ENCODE measurements at regions not wholly inside any gene's neighbourhood (a gene's known extent, or its start where the extent isn't known, plus 50 kb on each side); places are given as distances from the start of the nearest gene placed in this dataset.

DNA sequence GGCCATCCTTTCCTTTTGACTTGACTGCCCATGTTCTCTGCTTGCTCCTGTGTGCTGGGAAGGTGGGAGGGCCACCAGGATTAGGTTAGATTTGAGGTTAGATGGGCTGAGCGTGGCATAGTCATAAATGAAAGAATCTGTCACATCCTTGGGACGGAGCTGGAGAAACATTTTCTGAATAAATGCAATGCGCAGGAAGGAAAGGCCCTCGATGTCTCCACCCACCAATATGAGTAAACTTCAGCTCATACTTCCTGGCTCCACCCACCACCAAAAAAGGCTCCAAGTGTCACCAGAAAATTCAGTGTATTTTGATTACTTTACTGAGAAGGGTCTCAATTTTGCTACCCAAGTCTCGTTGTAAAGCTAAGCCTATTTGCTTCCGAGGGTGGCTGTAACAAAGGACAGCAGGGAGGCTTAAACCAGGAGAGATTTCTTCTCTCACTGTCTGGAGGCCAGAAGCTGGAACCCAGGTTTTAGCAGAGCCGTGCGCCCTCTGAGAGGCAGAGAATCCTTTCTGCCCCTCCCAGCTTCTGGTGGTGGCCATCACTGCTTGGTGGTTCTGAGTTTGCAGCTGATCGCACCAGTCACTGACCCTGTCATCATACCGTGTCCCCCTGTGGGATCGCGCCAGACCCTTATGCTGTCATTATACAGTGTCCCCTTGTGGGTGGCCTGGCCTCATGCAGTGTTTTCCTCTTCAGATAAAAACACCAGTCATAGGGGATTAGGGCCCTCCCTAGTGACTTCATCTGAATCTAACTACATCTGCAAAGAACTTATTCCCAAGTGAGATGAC, 137.8 kb downstream of the TTLL2 start:
- TF ChIP-seq, protein P1, sequence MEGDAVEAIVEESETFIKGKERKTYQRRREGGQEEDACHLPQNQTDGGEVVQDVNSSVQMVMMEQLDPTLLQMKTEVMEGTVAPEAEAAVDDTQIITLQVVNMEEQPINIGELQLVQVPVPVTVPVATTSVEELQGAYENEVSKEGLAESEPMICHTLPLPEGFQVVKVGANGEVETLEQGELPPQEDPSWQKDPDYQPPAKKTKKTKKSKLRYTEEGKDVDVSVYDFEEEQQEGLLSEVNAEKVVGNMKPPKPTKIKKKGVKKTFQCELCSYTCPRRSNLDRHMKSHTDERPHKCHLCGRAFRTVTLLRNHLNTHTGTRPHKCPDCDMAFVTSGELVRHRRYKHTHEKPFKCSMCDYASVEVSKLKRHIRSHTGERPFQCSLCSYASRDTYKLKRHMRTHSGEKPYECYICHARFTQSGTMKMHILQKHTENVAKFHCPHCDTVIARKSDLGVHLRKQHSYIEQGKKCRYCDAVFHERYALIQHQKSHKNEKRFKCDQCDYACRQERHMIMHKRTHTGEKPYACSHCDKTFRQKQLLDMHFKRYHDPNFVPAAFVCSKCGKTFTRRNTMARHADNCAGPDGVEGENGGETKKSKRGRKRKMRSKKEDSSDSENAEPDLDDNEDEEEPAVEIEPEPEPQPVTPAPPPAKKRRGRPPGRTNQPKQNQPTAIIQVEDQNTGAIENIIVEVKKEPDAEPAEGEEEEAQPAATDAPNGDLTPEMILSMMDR (IDR thresholded peaks at IDR 0.05 in 2 of 3, conservative IDR thresholded peaks at IDR 0.05 in 1 of 3; ENCODE audit: borderline replicate concordance in 1 of 3, insufficient read depth in 1 of 3, low read depth in 2 of 3, low read length in 2 of 3): no peak
- TF ChIP-seq SRF (IDR thresholded peaks at IDR 0.05; ENCODE audit: low read depth) (no peak), POLR2A (IDR thresholded peaks at IDR 0.05; ENCODE audit: borderline replicate concordance, extremely low read depth, insufficient read depth, insufficient read length) (no peak), POLR2AphosphoS5 (IDR thresholded peaks at IDR 0.05; ENCODE audit: low read depth, low read length) (no peak), YY1 (IDR thresholded peaks at IDR 0.05; ENCODE audit: extremely low read depth, insufficient replicate concordance, low read depth, low read length) (no peak), EZH2 (IDR thresholded peaks at IDR 0.05) (no peak), CBX3 (IDR thresholded peaks at IDR 0.05; ENCODE audit: low read depth) (no peak), REST (IDR thresholded peaks at IDR 0.05; ENCODE audit: low read depth) (no peak), ZFX (IDR thresholded peaks at IDR 0.05) (no peak)
- TF ChIP-seq, protein P2, sequence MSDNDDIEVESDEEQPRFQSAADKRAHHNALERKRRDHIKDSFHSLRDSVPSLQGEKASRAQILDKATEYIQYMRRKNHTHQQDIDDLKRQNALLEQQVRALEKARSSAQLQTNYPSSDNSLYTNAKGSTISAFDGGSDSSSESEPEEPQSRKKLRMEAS (IDR thresholded peaks at IDR 0.05): no peak

Data from HCT116 (cell line).